H54 (cell line): ENCODE measurements at regions not wholly inside any gene's neighbourhood (a gene's known extent, or its start where the extent isn't known, plus 50 kb on each side); places are given as distances from the start of the nearest gene placed in this dataset.

Source experiments
- DNase-seq: peaks from one replicate; pipeline ENCODE4 v3.0.0; 2011; ENCODE audit warnings: low spot score, mixed read lengths; ENCODE audit not compliant: insufficient read length
- FAIRE-seq: peaks from 3 replicates; lab custom pipeline; 2011; peaks lifted over from hg19 to GRCh38; lab: Jason Lieb, UNC
- POLR2A ChIP-seq: IDR thresholded peaks from 2 replicates; pipeline ENCODE4 v1.6.1; 2011; ENCODE audit warnings: low read depth, mild to moderate bottlenecking, low read length

DNA sequence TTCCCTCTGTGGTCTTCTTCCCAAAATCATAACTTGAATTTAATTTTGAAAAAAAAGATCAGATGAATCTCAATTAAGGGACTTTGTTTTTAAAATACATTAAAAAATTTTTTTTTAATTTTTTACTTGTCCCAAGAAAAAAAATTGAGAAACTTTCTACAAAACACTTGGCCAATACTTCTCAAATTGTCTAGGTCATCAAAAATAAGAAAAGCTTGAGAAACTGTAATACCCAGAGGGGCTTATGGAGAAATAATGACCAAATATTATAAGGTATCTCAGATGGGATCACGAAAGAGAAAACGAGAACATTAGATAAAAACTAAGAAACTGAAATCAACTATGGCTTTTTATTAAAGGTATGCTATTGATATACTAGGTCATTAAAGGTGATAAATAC is 835.0 kb downstream of the GATA3 start:
- no peak for TF ChIP-seq POLR2A
- DNase-seq = no peak
- no peak for FAIRE-seq

DNA sequence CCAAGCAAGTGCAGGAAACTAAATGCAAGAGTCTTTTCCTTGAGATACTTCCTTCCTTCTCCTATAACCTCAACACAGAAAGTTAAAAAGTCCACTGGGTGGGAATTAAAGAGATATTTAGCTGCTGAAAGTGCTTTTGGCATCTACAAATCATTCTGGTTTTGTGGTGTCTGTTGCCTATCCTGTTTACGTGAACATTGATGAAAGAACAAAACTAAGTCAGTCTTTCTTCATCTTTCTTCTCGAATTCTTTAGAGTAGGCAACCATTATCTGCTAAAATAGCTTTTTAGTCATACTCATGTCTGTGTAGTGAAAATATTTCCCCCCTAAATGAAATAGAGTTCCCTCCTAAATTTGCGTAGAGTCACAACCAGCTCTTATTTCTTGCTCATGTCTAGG is 838.6 kb downstream of the GATA3 start:
- DNase-seq = no peak
- no peak for TF ChIP-seq POLR2A
- FAIRE-seq = no peak

DNA sequence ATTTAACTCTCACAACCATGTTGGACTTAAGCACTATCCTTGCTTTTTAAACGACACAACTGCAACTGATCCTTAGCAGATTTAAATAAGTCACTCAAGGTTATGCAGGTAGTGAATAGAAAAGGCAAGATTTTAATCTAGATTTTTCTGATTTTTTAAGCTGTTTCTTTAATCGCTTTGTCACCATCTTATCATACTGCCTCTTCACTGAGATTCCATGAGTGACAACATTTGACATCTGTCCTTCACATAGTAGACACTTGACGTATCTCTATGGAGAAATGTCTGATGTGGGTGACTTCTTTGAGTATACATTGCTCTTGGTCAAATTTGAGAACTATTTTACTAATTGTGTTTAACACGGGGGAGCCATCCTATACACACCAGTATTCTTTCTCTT is 839.7 kb downstream of the GATA3 start:
- no peak for FAIRE-seq
- no peak for TF ChIP-seq POLR2A
- no peak for DNase-seq

DNA sequence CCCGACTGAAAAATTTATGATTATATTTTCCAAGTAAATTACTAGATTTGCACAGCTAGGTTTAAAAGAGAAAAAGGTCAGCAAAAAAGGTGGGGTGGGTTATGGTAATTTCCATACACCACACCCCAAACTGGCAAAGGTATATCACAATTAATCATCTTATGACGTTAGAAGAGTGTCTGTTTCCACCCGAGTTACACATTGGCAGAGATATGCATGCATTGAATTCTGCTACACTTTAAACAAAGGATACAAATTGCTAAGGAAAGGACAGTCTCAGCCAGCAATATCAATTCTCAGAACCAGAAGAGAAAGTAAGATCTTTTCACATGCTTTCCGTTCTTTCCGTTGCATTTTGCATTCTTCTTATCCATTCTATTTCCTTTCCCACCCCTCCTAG is 843.3 kb downstream of the GATA3 start:
- no peak for TF ChIP-seq POLR2A
- DNase-seq = no peak
- FAIRE-seq = no peak

DNA sequence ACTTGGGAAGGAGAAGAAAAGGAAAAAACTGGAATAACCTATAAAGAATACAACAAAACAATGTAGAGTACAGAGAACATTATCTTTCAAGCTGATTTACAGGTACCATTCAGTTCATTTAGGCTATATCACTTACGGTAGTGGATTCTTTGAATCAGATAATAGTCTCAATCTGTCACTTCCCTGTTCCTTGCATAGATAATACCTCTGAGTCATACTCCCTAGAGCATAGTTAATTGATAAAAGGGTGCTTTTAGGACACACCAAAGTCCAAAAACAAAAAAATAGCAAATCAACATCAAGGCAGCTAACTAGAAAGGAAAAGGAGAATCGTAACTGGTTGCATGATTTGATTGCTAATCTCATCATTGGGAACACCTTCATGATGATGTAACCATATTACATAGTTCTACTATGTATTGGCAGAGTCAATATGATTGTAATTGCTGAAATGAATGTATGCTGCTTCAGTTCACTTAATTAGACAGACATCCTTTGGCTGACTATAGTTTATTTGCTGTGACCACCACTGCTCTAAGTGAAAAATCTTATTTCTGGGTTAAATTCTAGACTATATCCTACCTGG is 844.4 kb downstream of the GATA3 start:
- no peak for TF ChIP-seq POLR2A
- FAIRE-seq (no peak), DNase-seq (no peak)

DNA sequence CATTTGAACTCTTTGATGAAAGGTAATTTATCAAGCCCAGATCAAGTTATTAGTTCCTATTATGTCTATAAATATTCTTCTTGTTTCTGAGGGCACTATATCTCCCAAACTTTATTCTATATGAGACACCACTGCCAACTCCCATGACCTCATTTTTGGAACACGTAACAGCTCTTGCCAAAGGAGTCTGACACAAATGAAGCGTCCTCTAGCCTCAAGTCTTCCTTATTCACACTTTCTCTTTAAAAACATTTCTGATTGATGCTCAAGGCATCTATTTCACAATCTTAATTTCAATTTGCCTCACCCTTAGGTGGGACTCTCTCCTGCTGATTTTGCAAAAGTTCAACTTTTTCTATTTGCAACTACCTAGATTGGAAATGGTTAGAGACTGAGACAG is 848.4 kb downstream of the GATA3 start:
- DNase-seq (no peak), FAIRE-seq (no peak)
- TF ChIP-seq POLR2A = no peak

DNA sequence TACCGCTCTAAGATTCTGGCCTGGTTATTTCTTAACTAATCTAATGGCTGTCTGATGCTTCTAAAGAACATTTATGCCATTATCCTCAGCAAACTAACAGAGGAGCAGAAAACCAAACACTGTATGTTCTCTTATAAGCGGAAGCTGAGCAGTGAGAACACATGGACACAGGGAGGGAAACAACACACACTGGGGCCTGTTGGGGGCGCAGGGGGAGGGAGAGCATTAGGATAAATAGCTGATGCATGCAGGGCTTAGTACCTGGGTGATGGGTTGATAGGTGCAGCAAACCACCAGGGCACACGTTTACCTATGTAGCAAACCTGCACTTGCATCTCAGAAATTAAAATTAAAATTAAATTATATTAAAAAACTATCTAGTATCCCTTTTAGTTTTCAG is 853.5 kb downstream of the GATA3 start:
- no peak for FAIRE-seq
- TF ChIP-seq POLR2A = no peak
- no peak for DNase-seq

DNA sequence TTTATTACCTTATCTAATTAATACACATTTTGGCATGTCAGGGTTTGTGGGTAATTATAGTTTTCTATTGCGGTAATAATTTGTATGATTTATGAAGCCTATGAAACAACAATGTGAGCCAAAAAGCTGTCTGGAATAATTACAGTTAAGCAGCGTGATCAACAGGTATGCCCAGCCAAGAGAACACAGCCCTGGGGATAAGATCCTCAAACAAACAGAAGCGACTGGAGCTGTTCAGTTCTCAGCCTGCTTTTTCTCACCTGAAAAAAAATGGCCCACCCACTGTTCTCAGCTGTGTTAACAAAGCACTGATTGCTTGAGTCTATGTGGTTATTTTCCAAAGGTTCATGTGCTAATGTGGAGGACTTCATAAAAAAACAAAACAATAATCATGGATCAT is 855.8 kb downstream of the GATA3 start:
- no peak for TF ChIP-seq POLR2A
- no peak for FAIRE-seq

DNA sequence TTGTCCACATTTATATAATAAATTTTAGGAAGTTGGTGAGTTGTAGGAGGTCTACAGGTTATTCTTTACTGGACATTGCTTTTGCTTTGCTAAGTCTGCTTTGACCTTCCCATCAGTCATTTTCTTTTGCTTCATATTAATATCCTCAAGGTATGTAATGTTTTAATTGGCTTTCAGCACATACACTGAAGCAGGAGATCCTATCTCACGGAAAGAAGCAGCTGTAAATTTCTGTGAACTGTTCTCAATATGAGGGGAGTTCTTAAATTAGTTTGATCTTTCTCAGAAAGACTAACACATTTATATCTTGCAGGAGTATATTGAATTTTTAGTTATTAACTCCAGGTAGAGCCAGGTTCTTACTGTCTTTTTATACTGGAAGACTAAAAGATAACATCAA is 856.5 kb downstream of the GATA3 start:
- FAIRE-seq (no peak), DNase-seq (no peak)
- TF ChIP-seq POLR2A = no peak

More for the DNA sequence above, 855.8 kb downstream of the GATA3 start:
- no peak for DNase-seq

DNA sequence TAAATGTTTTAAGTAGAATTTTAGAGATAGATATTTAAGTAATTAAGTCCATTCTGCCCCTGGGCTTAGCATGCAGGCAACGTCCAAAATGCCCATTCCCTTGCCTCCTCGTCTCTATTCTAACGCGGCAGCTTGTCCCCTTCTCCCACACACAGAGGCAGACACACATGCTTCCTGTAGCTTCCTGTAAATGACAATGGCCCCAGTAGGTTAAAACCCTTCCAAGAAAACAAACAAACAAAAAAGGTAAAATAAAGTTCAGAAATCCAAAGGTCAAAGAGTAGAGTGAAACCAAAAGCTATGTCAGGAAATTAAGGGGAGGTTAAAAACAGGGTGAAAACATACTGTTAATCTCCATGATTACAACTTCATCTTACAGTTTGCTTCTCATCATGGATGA is 857.6 kb downstream of the GATA3 start:
- no peak for TF ChIP-seq POLR2A
- DNase-seq = no peak

DNA sequence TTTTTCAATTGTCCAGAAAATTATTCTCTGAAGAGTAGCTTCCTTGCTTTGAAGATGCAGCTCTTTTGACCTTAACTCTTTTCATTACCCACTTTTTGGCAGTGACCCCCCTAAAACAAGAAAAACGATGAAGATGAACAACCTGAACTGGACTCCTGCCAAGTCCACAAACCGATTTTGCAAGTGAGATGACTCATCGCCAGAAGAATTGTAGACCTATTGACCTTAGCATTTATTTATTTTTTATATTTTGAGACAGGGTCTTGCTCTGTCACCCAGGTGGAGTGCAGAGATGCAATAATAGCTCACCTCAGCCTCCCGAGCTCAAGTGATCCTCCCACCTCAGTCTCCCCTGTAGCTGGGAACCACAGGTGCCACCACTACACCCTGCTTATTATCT is 859.2 kb downstream of the GATA3 start:
- TF ChIP-seq POLR2A = no peak
- no peak for FAIRE-seq
- no peak for DNase-seq

More for the DNA sequence above, 857.6 kb downstream of the GATA3 start:
- FAIRE-seq = no peak

DNA sequence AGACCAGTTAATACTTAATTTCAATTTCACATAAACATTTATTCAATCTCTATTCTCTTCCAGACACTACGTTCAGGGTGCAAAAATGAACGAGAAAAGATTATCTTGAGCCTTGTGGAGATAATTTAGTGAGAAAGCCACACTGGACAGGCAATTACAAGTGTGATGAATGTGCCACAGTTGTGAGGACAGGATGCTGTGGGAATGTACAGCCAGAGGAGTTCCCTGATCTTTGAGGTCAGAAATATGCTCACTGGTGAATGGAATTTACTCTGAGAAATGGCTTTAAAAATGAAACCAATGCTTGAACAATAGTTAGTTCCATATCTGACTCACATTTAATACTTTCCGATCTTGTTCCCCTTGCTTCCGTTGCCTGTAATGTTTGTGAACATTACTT is 864.8 kb downstream of the GATA3 start:
- DNase-seq (no peak), FAIRE-seq (no peak)
- TF ChIP-seq POLR2A = no peak

DNA sequence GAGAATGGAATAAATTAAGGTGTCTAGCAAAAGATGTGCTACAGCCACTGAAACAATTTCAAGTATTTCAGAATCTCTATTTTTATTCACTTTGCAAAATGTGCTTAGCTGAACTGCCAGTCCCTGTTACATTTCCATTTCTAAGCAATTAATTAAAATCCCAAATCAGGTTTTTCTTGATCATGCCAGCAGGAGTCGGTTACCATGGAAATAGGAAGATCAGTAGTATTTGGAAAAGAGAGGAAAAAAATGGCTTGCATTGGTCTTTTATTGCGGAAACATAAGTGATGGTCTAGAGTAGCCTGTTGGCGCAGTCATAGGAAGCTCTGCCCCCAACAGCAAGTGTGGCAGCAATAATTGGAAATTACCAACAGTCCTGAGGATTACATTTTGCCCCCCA is 867.1 kb downstream of the GATA3 start:
- DNase-seq (no peak), FAIRE-seq (no peak)
- TF ChIP-seq POLR2A = no peak

DNA sequence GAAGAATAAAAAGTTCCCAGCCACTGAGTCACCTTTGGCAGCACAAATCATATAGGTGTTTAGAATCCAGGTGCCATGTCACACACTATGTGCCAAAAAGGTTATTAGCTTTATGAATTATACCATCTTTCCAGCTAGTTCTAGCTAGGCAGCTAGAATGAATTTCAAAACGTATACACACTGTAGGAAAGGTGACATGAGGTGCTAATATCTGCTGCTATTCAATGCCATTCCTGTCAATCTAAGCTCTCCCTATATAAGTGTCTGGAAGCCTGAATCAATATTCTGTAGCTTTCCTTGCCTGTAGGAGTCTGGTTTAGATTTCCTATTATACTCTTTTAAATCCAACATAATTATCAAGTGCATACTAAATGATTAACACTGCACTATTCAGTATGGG is 868.6 kb downstream of the GATA3 start:
- no peak for TF ChIP-seq POLR2A
- FAIRE-seq (no peak), DNase-seq (no peak)

DNA sequence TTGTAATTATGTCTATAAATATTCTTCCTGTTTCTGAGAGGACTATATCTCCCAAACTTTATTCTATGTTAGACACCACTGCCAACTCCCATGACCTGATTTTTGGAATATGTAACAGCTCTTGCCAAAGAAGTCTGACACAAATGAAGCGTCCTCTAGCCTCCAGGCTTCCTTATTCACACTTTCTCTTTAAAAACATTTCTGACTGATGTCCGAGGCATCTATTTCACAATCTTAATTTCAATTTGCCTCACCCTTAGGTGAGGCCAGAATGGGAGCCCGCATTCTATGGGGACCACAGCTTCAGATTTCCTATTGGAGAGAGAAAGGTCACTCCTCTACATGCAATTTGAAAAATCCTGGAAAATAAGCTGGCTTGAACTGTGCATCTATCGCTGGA is 873.2 kb downstream of the GATA3 start:
- FAIRE-seq (no peak), DNase-seq (no peak)
- TF ChIP-seq POLR2A = no peak

DNA sequence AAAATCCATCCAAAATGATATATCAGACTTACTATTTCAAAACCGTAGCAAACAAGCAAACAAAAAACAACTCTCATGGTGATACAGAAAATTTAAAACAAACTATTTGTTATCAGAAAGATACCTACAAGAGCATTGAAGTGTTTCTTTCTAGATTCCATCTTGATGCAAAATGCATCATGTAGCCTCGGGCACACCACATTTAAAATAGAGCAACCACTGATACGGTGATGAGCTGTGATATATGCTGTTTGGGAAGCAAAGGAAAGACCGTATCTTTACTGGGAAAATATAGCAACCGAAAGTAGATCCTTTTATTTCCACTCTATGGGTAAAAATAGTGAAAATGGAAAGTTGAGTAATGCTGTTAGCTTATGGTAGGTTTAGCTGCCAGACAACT is 892.0 kb downstream of the GATA3 start:
- FAIRE-seq (no peak), DNase-seq (no peak)
- TF ChIP-seq POLR2A = no peak
